AG09309 (cell line): ENCODE measurements at regions not wholly inside any gene's neighbourhood (a gene's known extent, or its start where the extent isn't known, plus 50 kb on each side); places are given as distances from the start of the nearest gene placed in this dataset.

Experiments used
- DNase-seq: peaks from one replicate; pipeline ENCODE4 v3.0.0-alpha.2; 2010; ENCODE audit warnings: low read depth
- H3K4me3 ChIP-seq: 2 replicates; pipeline ENCODE4 v1.5.1; 2011; ENCODE audit warnings: mild to moderate bottlenecking, low read depth, low read length, moderate library complexity; ENCODE audit not compliant: control insufficient read depth
- CTCF ChIP-seq: IDR thresholded peaks from 2 replicates; pipeline ENCODE4 v1.5.1; 2011; ENCODE audit warnings: mild to moderate bottlenecking, low read depth, low read length, inconsistent platforms; ENCODE audit not compliant: insufficient read depth, control insufficient read depth; ENCODE audit errors: missing control alignments

- TF ChIP-seq CTCF: no peak
- H3K4me3 ChIP-seq: no peak overlapping the region
- DNase-seq: peak; percentile 55
Measured at GRCh38 chr6:4280707-4281106, 145.3 kb upstream of the ECI2 start.

- H3K4me3 ChIP-seq: no peak overlapping the region
- DNase-seq: no peak
- no peak for TF ChIP-seq CTCF
Measured at GRCh38 chr6:4280031-4280430, 144.7 kb upstream of the ECI2 start.

- no peak for TF ChIP-seq CTCF
- DNase-seq: no peak
- no peak overlapping the region for H3K4me3 ChIP-seq
Measured at GRCh38 chr6:4274382-4275082, 139.2 kb upstream of the ECI2 start.

GRCh38 chr6:4272996-4273395, 137.6 kb upstream of the ECI2 start:
- peak; percentile 3 for DNase-seq
- no peak overlapping the region for H3K4me3 ChIP-seq
- no peak for TF ChIP-seq CTCF

GRCh38 chr6:4271761-4272470, 136.5 kb upstream of the ECI2 start:
- TF ChIP-seq CTCF: no peak
- H3K4me3 ChIP-seq: no peak overlapping the region
- no peak for DNase-seq

- peak; percentile 13 for DNase-seq
- TF ChIP-seq CTCF: no peak
- no peak overlapping the region for H3K4me3 ChIP-seq
Measured at GRCh38 chr6:4270776-4271175, 135.4 kb upstream of the ECI2 start.
